SK-N-SH treated with all-trans-retinoic acid at 6 μM for 48 hours (cell line): ENCODE measurements at regions not wholly inside any gene's neighbourhood (a gene's known extent, or its start where the extent isn't known, plus 50 kb on each side); places are given as distances from the start of the nearest gene placed in this dataset.
"Not testable (repeated sequence)": the region's sequence is repeated elsewhere in the genome, so short reads cannot be mapped to it uniquely, and the experiment has no call there.

Experiments used
- ATAC-seq: fragments of 200-7000 bp; cut with Tn5 transposase; 3 replicates; pipeline ENCODE4 v1.9.1; 2020; ENCODE audit warnings: mild to moderate bottlenecking, moderate library complexity
- ARNTL ChIP-seq: fragments of 450-650 bp; formaldehyde crosslinking; IDR thresholded peaks from 2 replicates; pipeline ENCODE4 v1.5.0; 2020; ENCODE audit warnings: low read depth, mild to moderate bottlenecking, moderate library complexity, borderline replicate concordance
- BACH2 ChIP-seq: fragments of 250-450 bp; sonication (Bioruptor Pico); IDR thresholded peaks from 2 replicates; pipeline ENCODE4 v1.9.0; 2021; ENCODE audit warnings: mild to moderate bottlenecking, borderline replicate concordance
- CREB5 ChIP-seq: fragments of 250-450 bp; sonication (Bioruptor Pico); IDR thresholded peaks from 2 replicates; pipeline ENCODE4 v1.5.1; 2020; ENCODE audit warnings: low read depth, mild to moderate bottlenecking, moderate library complexity
- CSDC2 ChIP-seq: fragments of 250-450 bp; sonication (Bioruptor Pico); IDR thresholded peaks from 2 replicates; pipeline ENCODE4 v1.5.0; 2020; ENCODE audit warnings: mild to moderate bottlenecking, moderate library complexity
- ESRRG ChIP-seq: fragments of 250-450 bp; sonication (Bioruptor Pico); IDR thresholded peaks from 2 replicates; pipeline ENCODE4 v1.6.1; 2021; ENCODE audit warnings: mild to moderate bottlenecking
- GLIS3 ChIP-seq: fragments of 250-450 bp; sonication (Bioruptor Pico); IDR thresholded peaks from 2 replicates; pipeline ENCODE4 v1.5.0; 2020; ENCODE audit warnings: mild to moderate bottlenecking, moderate library complexity
- ISL1 ChIP-seq: fragments of 250-450 bp; sonication (Bioruptor Pico); IDR thresholded peaks from 2 replicates; pipeline ENCODE4 v2.1.2; 2022; ENCODE audit warnings: mild to moderate bottlenecking, moderate library complexity
- OSR1 ChIP-seq: fragments of 250-450 bp; sonication (Bioruptor Pico); IDR thresholded peaks from 2 replicates; pipeline ENCODE4 v1.8.0; 2022; ENCODE audit warnings: moderate library complexity, mild to moderate bottlenecking, inconsistent platforms
- POU6F1 ChIP-seq: fragments of 250-450 bp; sonication (Bioruptor Pico); IDR thresholded peaks from 2 replicates; pipeline ENCODE4 v1.8.0; 2021; ENCODE audit warnings: low read depth, mild to moderate bottlenecking, moderate library complexity, borderline replicate concordance
- PPARA ChIP-seq: fragments of 250-450 bp; sonication (Bioruptor Pico); IDR thresholded peaks from 2 replicates; pipeline ENCODE4 v1.5.0; 2020; ENCODE audit warnings: mild to moderate bottlenecking, borderline replicate concordance
- RARB ChIP-seq: fragments of 250-450 bp; sonication (Bioruptor Pico); IDR thresholded peaks from 2 replicates; pipeline ENCODE4 v1.8.0; 2021; ENCODE audit warnings: mild to moderate bottlenecking, moderate library complexity
- SNAI2 ChIP-seq: fragments of 250-450 bp; sonication (Bioruptor Pico); IDR thresholded peaks from 2 replicates; pipeline ENCODE4 v1.5.0; 2020; ENCODE audit warnings: mild to moderate bottlenecking, moderate library complexity
- TCF4 ChIP-seq: fragments of 250-450 bp; sonication (Bioruptor Pico); IDR thresholded peaks from 2 replicates; pipeline ENCODE4 v1.8.0; 2021; ENCODE audit warnings: mild to moderate bottlenecking, moderate library complexity, borderline replicate concordance
- ZC3H10 ChIP-seq: fragments of 250-450 bp; sonication (Bioruptor Pico); IDR thresholded peaks from 2 replicates; pipeline ENCODE4 v1.5.1; 2021; ENCODE audit warnings: mild to moderate bottlenecking, moderate library complexity
- ZFP3 ChIP-seq: fragments of 250-450 bp; sonication (Bioruptor Pico); IDR thresholded peaks from 2 replicates; pipeline ENCODE4 v1.5.0; 2020; ENCODE audit warnings: mild to moderate bottlenecking, moderate library complexity
- ZFP30 ChIP-seq: fragments of 450-650 bp; formaldehyde crosslinking; IDR thresholded peaks from 2 replicates; pipeline ENCODE4 v1.5.0; 2022; ENCODE audit warnings: mild to moderate bottlenecking, moderate library complexity
- ZNF565 ChIP-seq: fragments of 450-650 bp; formaldehyde crosslinking; conservative IDR thresholded peaks from 2 replicates; pipeline ENCODE4 v1.5.0; 2020; ENCODE audit warnings: low read depth, mild to moderate bottlenecking, moderate library complexity
- ZNF70 ChIP-seq: fragments of 450-650 bp; formaldehyde crosslinking; IDR thresholded peaks from 2 replicates; pipeline ENCODE4 v1.5.0; 2020; ENCODE audit warnings: mild to moderate bottlenecking, moderate library complexity
- ZNF8 ChIP-seq: fragments of 450-650 bp; formaldehyde crosslinking; IDR thresholded peaks from 2 replicates; pipeline ENCODE4 v1.5.0; 2020; ENCODE audit warnings: mild to moderate bottlenecking, moderate library complexity
- TF ChIP-seq, protein P1 (sequence below): fragments of 250-450 bp; sonication (Bioruptor Pico); IDR thresholded peaks from 2 replicates; pipeline ENCODE4 v1.5.1; 2021; ENCODE audit warnings: mild to moderate bottlenecking, moderate library complexity
- TF ChIP-seq, protein P2 (sequence below): fragments of 250-450 bp; sonication (Bioruptor Pico); IDR thresholded peaks from 2 replicates; pipeline ENCODE4 v1.5.0; 2020; ENCODE audit warnings: mild to moderate bottlenecking, moderate library complexity
- TF ChIP-seq, protein P3 (sequence below): fragments of 250-450 bp; sonication (Bioruptor Pico); IDR thresholded peaks from 2 replicates; pipeline ENCODE4 v1.8.0; 2020; ENCODE audit warnings: mild to moderate bottlenecking, moderate library complexity, borderline replicate concordance

DNA sequence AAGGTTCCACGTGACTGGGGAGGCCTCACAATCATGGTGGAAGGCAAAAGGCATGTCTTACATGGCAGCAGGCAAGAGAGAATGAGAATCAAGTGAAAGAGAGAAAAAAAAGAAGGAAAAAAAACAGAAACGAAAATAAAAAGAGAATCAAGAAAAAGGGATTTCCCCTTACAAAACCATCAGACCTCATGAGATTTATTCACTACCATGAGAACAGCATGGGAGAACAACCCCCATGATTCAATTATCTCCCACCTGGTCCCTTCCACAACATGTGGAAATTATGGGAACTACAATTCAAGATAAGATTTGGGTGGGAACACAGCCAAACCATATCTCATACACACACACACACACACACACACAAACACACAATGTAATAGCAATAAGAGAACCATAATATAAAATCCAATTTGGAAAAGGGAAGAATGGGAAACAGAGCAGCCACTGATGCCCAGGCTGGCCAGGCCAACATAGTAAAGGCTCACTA lies 90.6 kb upstream of the C1QTNF7 start:
- not testable (repeated sequence) for ATAC-seq

GRCh38 chr4:15339737-15340136 lies 88.1 kb upstream of the C1QTNF7 start:
- no peak for TF ChIP-seq CREB5
- no peak for TF ChIP-seq OSR1 (CRISPR knock-in tag)
- TF ChIP-seq POU6F1 (CRISPR knock-in tag), result no peak
- TF ChIP-seq CSDC2, result no peak
- TF ChIP-seq ZNF565 (CRISPR knock-in tag), result no peak
- TF ChIP-seq ZFP30 (CRISPR knock-in tag), result no peak
- TF ChIP-seq, protein P1, sequence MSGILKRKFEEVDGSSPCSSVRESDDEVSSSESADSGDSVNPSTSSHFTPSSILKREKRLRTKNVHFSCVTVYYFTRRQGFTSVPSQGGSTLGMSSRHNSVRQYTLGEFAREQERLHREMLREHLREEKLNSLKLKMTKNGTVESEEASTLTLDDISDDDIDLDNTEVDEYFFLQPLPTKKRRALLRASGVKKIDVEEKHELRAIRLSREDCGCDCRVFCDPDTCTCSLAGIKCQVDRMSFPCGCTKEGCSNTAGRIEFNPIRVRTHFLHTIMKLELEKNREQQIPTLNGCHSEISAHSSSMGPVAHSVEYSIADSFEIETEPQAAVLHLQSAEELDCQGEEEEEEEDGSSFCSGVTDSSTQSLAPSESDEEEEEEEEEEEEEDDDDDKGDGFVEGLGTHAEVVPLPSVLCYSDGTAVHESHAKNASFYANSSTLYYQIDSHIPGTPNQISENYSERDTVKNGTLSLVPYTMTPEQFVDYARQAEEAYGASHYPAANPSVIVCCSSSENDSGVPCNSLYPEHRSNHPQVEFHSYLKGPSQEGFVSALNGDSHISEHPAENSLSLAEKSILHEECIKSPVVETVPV (CRISPR knock-in tag), result no peak
- TF ChIP-seq GLIS3, result no peak
- no peak for TF ChIP-seq ZNF8
- TF ChIP-seq ESRRG (CRISPR knock-in tag), result no peak
- no peak for TF ChIP-seq ARNTL (CRISPR knock-in tag)
- TF ChIP-seq ZC3H10 (CRISPR knock-in tag), result no peak
- TF ChIP-seq TCF4 (CRISPR knock-in tag), result no peak
- TF ChIP-seq, all 23 proteins: peak for 0
- no peak for ATAC-seq

More for the DNA sequence above, 90.6 kb upstream of the C1QTNF7 start:
- peak; percentile 55; the same call in 1 of the 2 replicates for TF ChIP-seq TCF4 (CRISPR knock-in tag)

- TF ChIP-seq ZNF70 (CRISPR knock-in tag) (no peak), POU6F1 (CRISPR knock-in tag) (no peak), ZNF8 (no peak), ESRRG (CRISPR knock-in tag) (no peak), ARNTL (CRISPR knock-in tag) (no peak), ISL1 (CRISPR knock-in tag) (no peak), SNAI2 (CRISPR knock-in tag) (no peak), RARB (no peak), ZFP3 (CRISPR knock-in tag) (no peak), ZFP30 (CRISPR knock-in tag) (no peak), CSDC2 (no peak), ZNF565 (CRISPR knock-in tag) (no peak), PPARA (no peak), OSR1 (CRISPR knock-in tag) (no peak), GLIS3 (no peak), BACH2 (CRISPR knock-in tag) (no peak), CREB5 (no peak), TCF4 (CRISPR knock-in tag) (no peak)
- TF ChIP-seq, protein P2, sequence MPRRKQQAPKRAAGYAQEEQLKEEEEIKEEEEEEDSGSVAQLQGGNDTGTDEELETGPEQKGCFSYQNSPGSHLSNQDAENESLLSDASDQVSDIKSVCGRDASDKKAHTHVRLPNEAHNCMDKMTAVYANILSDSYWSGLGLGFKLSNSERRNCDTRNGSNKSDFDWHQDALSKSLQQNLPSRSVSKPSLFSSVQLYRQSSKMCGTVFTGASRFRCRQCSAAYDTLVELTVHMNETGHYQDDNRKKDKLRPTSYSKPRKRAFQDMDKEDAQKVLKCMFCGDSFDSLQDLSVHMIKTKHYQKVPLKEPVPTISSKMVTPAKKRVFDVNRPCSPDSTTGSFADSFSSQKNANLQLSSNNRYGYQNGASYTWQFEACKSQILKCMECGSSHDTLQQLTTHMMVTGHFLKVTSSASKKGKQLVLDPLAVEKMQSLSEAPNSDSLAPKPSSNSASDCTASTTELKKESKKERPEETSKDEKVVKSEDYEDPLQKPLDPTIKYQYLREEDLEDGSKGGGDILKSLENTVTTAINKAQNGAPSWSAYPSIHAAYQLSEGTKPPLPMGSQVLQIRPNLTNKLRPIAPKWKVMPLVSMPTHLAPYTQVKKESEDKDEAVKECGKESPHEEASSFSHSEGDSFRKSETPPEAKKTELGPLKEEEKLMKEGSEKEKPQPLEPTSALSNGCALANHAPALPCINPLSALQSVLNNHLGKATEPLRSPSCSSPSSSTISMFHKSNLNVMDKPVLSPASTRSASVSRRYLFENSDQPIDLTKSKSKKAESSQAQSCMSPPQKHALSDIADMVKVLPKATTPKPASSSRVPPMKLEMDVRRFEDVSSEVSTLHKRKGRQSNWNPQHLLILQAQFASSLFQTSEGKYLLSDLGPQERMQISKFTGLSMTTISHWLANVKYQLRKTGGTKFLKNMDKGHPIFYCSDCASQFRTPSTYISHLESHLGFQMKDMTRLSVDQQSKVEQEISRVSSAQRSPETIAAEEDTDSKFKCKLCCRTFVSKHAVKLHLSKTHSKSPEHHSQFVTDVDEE (CRISPR knock-in tag), result no peak
- TF ChIP-seq, protein P3, sequence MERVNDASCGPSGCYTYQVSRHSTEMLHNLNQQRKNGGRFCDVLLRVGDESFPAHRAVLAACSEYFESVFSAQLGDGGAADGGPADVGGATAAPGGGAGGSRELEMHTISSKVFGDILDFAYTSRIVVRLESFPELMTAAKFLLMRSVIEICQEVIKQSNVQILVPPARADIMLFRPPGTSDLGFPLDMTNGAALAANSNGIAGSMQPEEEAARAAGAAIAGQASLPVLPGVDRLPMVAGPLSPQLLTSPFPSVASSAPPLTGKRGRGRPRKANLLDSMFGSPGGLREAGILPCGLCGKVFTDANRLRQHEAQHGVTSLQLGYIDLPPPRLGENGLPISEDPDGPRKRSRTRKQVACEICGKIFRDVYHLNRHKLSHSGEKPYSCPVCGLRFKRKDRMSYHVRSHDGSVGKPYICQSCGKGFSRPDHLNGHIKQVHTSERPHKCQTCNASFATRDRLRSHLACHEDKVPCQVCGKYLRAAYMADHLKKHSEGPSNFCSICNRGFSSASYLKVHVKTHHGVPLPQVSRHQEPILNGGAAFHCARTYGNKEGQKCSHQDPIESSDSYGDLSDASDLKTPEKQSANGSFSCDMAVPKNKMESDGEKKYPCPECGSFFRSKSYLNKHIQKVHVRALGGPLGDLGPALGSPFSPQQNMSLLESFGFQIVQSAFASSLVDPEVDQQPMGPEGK (CRISPR knock-in tag), result no peak
- no peak for ATAC-seq
Observed at GRCh38 chr4:15340332-15340731, 87.5 kb upstream of the C1QTNF7 start.
